OCI-M2 (cell line): ENCODE measurements at regions not wholly inside any gene's neighbourhood (a gene's known extent, or its start where the extent isn't known, plus 50 kb on each side); places are given as distances from the start of the nearest gene placed in this dataset.

Experiments used
- DNase-seq: peaks from one replicate; lab custom pipeline; 2025; ENCODE audit not compliant: unreplicated experiment; lab: John Stamatoyannopoulos, UW

GRCh38 chr4:96521046-96521536, 681.2 kb downstream of the PDHA2 start:
- no peak for DNase-seq

GRCh38 chr4:96523611-96524010, 683.7 kb downstream of the PDHA2 start:
- DNase-seq = no peak

DNA sequence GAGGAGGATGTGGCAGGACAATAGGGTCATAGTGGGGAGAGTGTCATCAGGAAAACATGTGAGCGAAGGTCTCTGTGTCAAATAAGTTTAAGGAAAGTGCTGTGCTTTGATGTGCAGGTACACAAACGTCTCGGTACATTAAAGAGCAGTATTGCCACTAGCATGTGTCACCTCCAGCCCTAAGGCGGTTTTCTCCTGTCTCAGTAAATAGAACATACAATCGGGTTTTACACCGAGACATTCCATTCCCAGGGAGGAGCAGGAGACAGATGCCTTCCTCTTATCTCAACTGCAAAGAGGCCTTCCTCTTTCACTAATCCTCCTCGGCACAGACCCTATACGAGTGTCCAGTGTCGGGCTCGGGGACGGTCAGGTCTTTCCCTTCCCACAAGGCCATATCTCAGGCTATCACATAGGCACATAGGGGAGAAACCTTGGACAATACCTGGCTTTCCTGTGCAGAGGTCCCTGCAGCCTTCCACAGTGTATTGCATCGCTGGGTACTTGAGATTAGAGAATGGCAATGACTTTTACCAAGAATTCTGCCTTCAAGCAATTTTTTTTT, 684.5 kb downstream of the PDHA2 start:
- DNase-seq = no peak

DNA sequence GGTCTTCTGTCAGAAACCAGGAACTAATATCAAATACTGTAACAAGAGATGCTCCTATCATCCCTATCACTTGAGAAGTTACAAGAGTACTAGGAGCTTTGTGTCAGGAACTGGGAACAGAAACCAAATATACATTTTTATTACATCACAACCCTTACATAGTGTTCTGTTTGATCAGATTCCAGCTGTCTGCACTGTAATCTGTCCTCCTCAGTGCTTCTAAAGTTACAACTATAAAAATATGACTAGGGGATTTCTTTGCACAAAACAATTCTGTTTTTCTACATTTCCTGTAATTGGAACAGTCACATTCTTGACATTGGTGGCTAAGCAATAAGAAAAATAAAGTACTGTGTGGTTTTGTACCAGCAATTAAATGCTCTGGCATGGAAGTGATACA, 686.0 kb downstream of the PDHA2 start:
- DNase-seq = no peak

- DNase-seq = no peak
Measured at GRCh38 chr4:96526625-96527024, 686.7 kb downstream of the PDHA2 start.

DNA sequence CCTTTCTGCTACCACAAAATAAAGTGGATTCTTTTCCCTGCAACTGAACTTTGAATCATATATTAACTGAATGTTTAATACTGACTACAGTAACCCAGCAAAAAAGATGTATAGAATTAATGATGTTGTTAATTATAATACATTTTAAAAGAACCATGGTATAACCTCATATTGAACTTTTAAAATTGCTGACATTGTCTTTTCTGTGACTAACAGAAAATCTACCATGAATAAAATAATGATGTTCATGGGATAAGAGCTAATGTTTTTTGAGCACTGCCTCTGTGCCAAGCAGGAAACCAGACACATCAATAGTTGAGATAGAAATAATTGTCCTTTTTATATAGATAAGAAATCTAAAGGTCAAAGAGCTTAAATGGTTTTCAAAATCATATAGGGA, 691.9 kb downstream of the PDHA2 start:
- DNase-seq = no peak

GRCh38 chr4:96543346-96543745, 703.5 kb downstream of the PDHA2 start:
- no peak for DNase-seq

DNA sequence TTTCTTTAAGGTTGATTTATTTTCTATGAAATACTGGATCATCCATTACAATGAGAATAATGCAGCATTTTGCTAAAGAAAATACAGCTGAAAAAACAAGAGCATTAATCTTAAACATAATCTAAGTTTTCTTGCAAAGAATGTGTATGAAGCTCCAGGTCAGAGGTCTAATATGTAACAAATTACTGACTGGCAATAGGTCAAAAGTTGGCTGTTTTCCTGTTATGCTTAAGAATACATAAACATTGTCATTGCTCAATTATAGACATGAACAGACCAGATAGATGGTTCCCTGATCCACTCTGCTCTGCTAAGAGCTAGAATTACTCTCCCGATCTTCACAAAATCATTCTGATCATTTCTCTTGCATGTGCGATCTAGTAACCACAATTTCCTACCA, 718.6 kb downstream of the PDHA2 start:
- no peak for DNase-seq

DNA sequence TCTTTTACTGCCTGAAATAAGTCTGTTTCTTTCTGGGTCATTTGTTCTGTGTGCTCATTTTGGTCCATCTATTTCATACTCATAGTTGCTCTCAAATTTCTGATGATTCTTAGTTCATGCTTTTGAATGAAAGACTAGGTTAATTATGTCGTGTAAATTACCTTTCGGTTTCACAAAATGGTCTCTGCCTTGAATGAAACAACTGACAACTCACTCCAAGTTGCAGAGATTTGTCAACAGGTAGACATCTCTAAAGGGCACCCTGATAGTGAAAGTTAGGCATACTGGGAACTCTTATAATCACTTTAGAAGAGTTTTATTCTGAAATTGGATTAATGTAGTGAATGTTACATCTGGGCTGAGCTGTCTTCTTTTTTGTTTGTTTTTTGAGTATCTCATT, 726.9 kb downstream of the PDHA2 start:
- DNase-seq = no peak

DNA sequence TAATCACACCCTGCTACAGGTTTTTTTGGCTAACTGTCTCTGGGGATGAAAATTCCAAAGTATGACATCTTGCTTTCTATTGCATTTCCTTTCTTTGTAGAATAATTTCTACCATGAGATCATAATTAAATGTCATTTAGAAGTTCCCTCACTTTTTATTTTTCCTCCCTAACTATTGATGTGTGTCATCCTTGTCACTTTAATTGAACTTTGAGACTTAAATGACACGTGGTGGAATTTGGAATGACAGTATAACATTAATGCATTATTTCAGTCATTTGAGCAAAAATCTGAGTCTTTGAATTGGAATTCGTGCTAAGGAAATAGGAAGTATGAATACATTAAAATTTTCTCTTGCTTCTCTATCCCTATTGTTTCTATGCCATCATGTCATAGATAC, 745.4 kb downstream of the PDHA2 start:
- no peak for DNase-seq

- peak; percentile 19 for DNase-seq
Measured at GRCh38 chr4:96593422-96593821, 753.5 kb downstream of the PDHA2 start.

- DNase-seq = no peak
Measured at GRCh38 chr4:96598465-96598864, 758.6 kb downstream of the PDHA2 start.

- no peak for DNase-seq
Measured at GRCh38 chr4:96599752-96600151, 759.9 kb downstream of the PDHA2 start.

- no peak for DNase-seq
Measured at GRCh38 chr4:96602661-96603060, 762.8 kb downstream of the PDHA2 start.

DNA sequence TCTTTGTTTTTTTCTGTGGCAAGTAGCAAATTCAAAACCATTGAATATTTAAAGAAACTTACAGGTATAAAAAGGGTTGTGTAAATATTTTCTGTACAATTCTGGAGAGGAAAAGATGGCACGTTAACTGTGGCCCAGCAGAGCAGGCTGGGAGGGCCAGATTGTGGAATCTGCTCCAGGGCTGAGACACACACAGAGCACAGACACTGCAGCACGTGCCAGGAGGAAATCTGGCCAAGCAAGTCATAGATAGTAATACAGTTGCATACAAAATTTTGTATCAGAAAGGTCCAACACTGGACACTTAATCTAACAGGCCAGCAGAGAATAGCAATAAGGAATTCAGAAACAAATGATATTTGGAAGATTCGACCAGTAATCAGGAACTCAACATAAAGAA, 763.7 kb downstream of the PDHA2 start:
- DNase-seq = no peak

DNA sequence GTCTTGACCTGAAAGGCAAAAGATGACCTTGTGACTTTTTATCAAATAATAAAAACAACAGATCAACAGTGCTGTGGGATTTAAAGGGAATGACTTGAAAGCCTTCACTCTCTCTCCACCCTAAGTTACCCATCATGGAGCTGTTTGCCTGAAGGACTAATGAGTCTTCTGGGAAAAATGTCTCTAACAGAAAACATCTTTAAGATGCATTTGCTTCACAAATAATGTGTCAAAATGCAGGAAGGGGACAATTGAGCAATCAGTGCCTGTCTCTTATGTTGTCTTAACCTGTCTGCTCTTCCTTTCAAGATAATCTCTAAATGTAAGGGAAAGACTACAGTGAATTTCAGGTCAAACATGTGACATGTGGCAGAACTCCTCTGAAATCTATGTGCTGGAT, 766.6 kb downstream of the PDHA2 start:
- no peak for DNase-seq

DNA sequence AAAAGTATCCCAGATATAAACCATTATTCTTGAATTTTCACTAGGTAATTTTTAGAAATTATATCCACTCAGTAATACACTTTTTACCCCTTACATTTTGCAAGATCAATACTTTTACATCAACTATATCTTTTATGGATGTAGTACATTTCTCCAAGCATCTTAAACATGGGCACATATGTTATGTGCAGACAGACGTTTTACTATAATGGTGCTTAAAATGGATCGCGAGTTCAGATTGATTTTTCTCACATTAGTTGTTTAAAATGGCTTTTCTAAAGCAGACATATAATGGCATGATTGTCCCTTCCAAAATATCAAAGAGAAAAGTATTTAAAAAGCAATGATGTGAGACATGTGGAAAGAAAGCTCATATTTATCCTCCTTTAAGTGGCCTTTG, 786.1 kb downstream of the PDHA2 start:
- no peak for DNase-seq

GRCh38 chr4:96630839-96631238, 790.9 kb downstream of the PDHA2 start:
- no peak for DNase-seq

- DNase-seq = no peak
Measured at GRCh38 chr4:96637971-96638412, 798.1 kb downstream of the PDHA2 start.

DNA sequence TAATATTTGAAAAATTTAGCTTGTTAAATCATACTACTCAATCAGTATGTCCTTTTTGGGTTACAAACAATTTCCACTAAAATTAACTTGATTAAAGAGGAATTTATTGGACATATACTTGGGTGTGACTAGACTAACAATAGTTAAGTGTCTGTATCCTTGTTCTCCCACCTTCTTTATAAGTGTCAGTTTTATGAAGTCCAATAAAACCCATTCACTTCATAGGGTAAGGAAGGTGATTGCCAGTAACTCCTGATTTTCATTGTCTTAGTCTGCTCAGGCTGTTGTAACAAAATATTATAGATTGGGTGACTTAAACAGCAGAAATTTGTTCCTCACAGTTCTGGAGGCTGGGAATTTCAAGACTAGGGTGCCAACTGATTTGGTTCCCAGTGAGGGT, 800.0 kb downstream of the PDHA2 start:
- DNase-seq = no peak

DNA sequence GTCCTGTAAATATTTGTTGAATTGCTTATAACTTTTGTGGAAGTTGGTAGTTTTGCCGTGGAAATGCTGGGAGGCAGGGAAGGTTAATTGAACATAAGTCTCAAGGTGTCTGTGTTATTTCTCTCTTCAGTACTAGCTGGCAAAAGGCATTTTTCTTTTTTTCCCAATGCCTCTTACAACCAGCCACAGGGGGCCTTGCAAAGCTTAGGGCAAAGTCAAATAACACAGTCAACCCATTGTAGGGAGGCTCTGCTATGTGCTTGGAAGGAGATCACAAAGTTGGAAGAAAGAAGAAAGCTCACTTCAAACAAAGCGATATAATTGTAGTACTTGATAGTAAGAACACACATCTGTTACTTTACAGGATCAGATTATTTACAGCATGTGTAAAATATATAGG, 802.6 kb downstream of the PDHA2 start:
- DNase-seq = no peak

GRCh38 chr4:96646146-96646545, 806.3 kb downstream of the PDHA2 start:
- DNase-seq = no peak

DNA sequence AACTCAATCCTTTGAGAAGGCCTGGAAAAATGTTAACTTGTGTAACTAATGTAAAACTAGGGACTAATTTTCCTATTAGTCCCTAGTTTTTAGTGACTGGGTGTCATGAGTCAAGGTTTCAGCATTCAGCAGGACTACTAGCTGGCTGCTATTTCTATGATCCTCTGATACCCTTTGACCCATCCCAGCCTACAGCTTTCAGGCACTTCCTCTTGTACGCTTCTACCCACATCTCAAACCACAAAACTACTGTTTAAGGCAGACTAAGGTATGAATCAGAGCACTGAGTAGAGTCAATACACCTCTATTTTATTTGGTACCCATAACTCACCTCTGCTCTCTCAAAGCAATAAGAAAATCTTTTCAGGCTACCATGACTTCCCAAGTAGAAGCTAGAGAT, 809.6 kb downstream of the PDHA2 start:
- no peak for DNase-seq

DNA sequence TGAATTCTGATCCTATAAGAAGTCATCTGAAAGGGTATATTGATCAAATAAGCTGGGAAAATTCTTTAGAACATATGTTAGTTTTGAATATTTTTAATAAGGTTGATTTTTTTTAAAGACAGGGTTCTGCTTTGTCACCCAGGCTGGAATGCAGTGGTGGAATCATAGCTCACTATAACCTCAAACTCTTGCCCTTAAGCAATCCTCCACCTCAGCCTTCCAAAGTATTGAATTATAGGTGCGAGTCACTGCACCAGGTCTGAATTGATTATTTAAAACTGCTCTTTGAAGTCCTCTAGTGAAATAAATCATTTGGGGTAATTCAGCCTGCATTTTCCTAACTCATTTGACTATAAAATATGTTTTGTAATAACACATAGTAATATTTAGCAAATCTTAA, 812.3 kb downstream of the PDHA2 start:
- no peak for DNase-seq
